Mucosa of rectum (tissue), 2 donors: ENCODE measurements at regions not wholly inside any gene's neighbourhood (a gene's known extent, or its start where the extent isn't known, plus 50 kb on each side); places are given as distances from the start of the nearest gene placed in this dataset.

ENCODE experiments used
- H3K27ac ChIP-seq, 2 donors: one replicate each; pipeline ENCODE4 v1.7.0; 2013; ENCODE audit warnings: inconsistent platforms in 2 of 2, low read depth in 2 of 2, low read length in 2 of 2
- H3K27me3 ChIP-seq, 2 donors: one replicate each; pipeline ENCODE4 v1.7.0; 2013; ENCODE audit warnings: low read length in 2 of 2; ENCODE audit not compliant: control insufficient read depth in 2 of 2, insufficient read depth in 2 of 2
- H3K36me3 ChIP-seq, 2 donors: one replicate each; pipeline ENCODE4 v1.7.0; 2013; ENCODE audit warnings: low read length in 2 of 2; ENCODE audit not compliant: control insufficient read depth in 2 of 2, insufficient read depth in 2 of 2
- H3K4me1 ChIP-seq, 2 donors: one replicate each; pipeline ENCODE4 v1.7.0; 2013; ENCODE audit warnings: low read length in 2 of 2, mild to moderate bottlenecking in 1 of 2; ENCODE audit not compliant: control insufficient read depth in 2 of 2, insufficient read depth in 2 of 2
- H3K4me3 ChIP-seq, 2 donors: one replicate each; pipeline ENCODE4 v1.7.0; 2013; ENCODE audit warnings: low read length in 2 of 2
- H3K9ac ChIP-seq, 2 donors: one replicate each; pipeline ENCODE4 v1.7.0; 2013; ENCODE audit warnings: low read length in 2 of 2, low read depth in 1 of 2, mild to moderate bottlenecking in 1 of 2
- H3K9me3 ChIP-seq, 2 donors: one replicate each; pipeline ENCODE4 v1.7.0; 2013; ENCODE audit warnings: low read length in 2 of 2; ENCODE audit not compliant: control insufficient read depth in 2 of 2
- donor health status: healthy.
- donor health status: Normal muscosa, but diverticular disease.

- H3K36me3 ChIP-seq = no peaks in the 10 kb centered on the region
- H3K4me3 ChIP-seq = no peak overlapping the region
- no peak overlapping the region for H3K27ac ChIP-seq
- H3K9ac ChIP-seq = no peak overlapping the region
- no peaks in the 10 kb centered on the region for H3K4me1 ChIP-seq
- H3K27me3 ChIP-seq = no peaks in the 10 kb centered on the region
- H3K9me3 ChIP-seq = no peaks in the 10 kb centered on the region
These were observed 649.1 kb downstream of the INHBA start for GRCh38 chr7:41053820-41054219.

- no peak overlapping the region for H3K9ac ChIP-seq
- H3K27me3 ChIP-seq = no peaks in the 10 kb centered on the region
- H3K36me3 ChIP-seq = no peaks in the 10 kb centered on the region
- H3K4me3 ChIP-seq = no peak overlapping the region
- no peaks in the 10 kb centered on the region for H3K9me3 ChIP-seq
- H3K27ac ChIP-seq = no peak overlapping the region
- no peaks in the 10 kb centered on the region for H3K4me1 ChIP-seq
These were observed 650.2 kb downstream of the INHBA start for GRCh38 chr7:41052736-41053135.

GRCh38 chr7:41052201-41052600, 650.7 kb downstream of the INHBA start:
- Histone ChIP-seq H3K36me3 (no peaks in the 10 kb centered on the region), H3K4me3 (no peak overlapping the region), H3K9ac (no peak overlapping the region), H3K27ac (no peak overlapping the region), H3K27me3 (no peaks in the 10 kb centered on the region), H3K9me3 (no peaks in the 10 kb centered on the region), H3K4me1 (no peaks in the 10 kb centered on the region)

GRCh38 chr7:41051535-41051934, 651.4 kb downstream of the INHBA start:
- no peaks in the 10 kb centered on the region for H3K4me1 ChIP-seq
- no peak overlapping the region for H3K4me3 ChIP-seq
- no peak overlapping the region for H3K9ac ChIP-seq
- no peaks in the 10 kb centered on the region for H3K27me3 ChIP-seq
- no peak overlapping the region for H3K27ac ChIP-seq
- no peaks in the 10 kb centered on the region for H3K36me3 ChIP-seq
- H3K9me3 ChIP-seq = no peaks in the 10 kb centered on the region

GRCh38 chr7:41051062-41051461, 651.8 kb downstream of the INHBA start:
- Histone ChIP-seq H3K4me3 (no peak overlapping the region), H3K27ac (no peak overlapping the region)

GRCh38 chr7:41048771-41049170, 654.1 kb downstream of the INHBA start:
- Histone ChIP-seq H3K36me3 (no peaks in the 10 kb centered on the region), H3K4me1 (no peaks in the 10 kb centered on the region), H3K4me3 (no peak overlapping the region), H3K9me3 (no peaks in the 10 kb centered on the region), H3K9ac (no peak overlapping the region), H3K27ac (no peak overlapping the region), H3K27me3 (no peaks in the 10 kb centered on the region)

More at GRCh38 chr7:41051062-41051461, 651.8 kb downstream of the INHBA start:
- H3K9ac ChIP-seq = no peak overlapping the region
- no peaks in the 10 kb centered on the region for H3K36me3 ChIP-seq
- no peaks in the 10 kb centered on the region for H3K27me3 ChIP-seq
- no peaks in the 10 kb centered on the region for H3K9me3 ChIP-seq
- no peaks in the 10 kb centered on the region for H3K4me1 ChIP-seq

GRCh38 chr7:41047789-41048191, 655.1 kb downstream of the INHBA start:
- no peak overlapping the region for H3K27ac ChIP-seq
- no peaks in the 10 kb centered on the region for H3K9me3 ChIP-seq
- H3K27me3 ChIP-seq = no peaks in the 10 kb centered on the region
- no peaks in the 10 kb centered on the region for H3K36me3 ChIP-seq
- no peak overlapping the region for H3K4me3 ChIP-seq
- no peak overlapping the region for H3K9ac ChIP-seq
- no peaks in the 10 kb centered on the region for H3K4me1 ChIP-seq

- H3K27ac ChIP-seq = no peak overlapping the region
- H3K9ac ChIP-seq = no peak overlapping the region
- H3K36me3 ChIP-seq = no peaks in the 10 kb centered on the region
- no peaks in the 10 kb centered on the region for H3K27me3 ChIP-seq
- H3K4me3 ChIP-seq = no peak overlapping the region
- no peaks in the 10 kb centered on the region for H3K9me3 ChIP-seq
- no peaks in the 10 kb centered on the region for H3K4me1 ChIP-seq
These were observed 655.7 kb downstream of the INHBA start for GRCh38 chr7:41047211-41047610.

- no peak overlapping the region for H3K27ac ChIP-seq
- H3K36me3 ChIP-seq = no peaks in the 10 kb centered on the region
- H3K9ac ChIP-seq = no peak overlapping the region
- H3K9me3 ChIP-seq = no peaks in the 10 kb centered on the region
- H3K4me3 ChIP-seq = no peak overlapping the region
- H3K27me3 ChIP-seq = no peaks in the 10 kb centered on the region
- H3K4me1 ChIP-seq = no peaks in the 10 kb centered on the region
These were observed 656.1 kb downstream of the INHBA start for GRCh38 chr7:41046776-41047175.

GRCh38 chr7:41046221-41046761, 656.6 kb downstream of the INHBA start:
- no peak overlapping the region for H3K4me3 ChIP-seq
- no peak overlapping the region for H3K27ac ChIP-seq
- H3K27me3 ChIP-seq = no peaks in the 10 kb centered on the region

More at GRCh38 chr7:41046221-41046761, 656.6 kb downstream of the INHBA start:
- no peaks in the 10 kb centered on the region for H3K9me3 ChIP-seq
- H3K36me3 ChIP-seq = no peaks in the 10 kb centered on the region
- no peaks in the 10 kb centered on the region for H3K4me1 ChIP-seq
- no peak overlapping the region for H3K9ac ChIP-seq
